Prostate gland (tissue), 2 donors: ENCODE measurements at regions not wholly inside any gene's neighbourhood (a gene's known extent, or its start where the extent isn't known, plus 50 kb on each side); places are given as distances from the start of the nearest gene placed in this dataset.

Experiments
- DNase-seq: peaks from one replicate; pipeline ENCODE4 v3.0.0-alpha.2; 2019; ENCODE audit warnings: low spot score
- H3K27ac ChIP-seq, 2 donors: fragments of 200-600 bp; sonication (generic); 2 replicates each; pipeline ENCODE4 v1.5.1; 2017 to 2019
- H3K27me3 ChIP-seq: fragments of 200-600 bp; sonication (generic); replicated peaks from 2 replicates; pipeline ENCODE4 v1.5.1; 2019; ENCODE audit not compliant: insufficient read depth
- H3K36me3 ChIP-seq, 2 donors: fragments of 200-600 bp; sonication (generic); 1 replicate in 1 of 2; 2 replicates in 1 of 2; pipeline versions ENCODE4 v1.5.1 to v1.8.1; 2017 to 2019
- H3K4me1 ChIP-seq: fragments of 200-600 bp; sonication (generic); replicated peaks from 2 replicates; pipeline ENCODE4 v1.5.1; 2019
- H3K4me3 ChIP-seq, 2 donors: fragments of 200-600 bp; sonication (generic); 2 replicates each; pipeline ENCODE4 v1.5.1; 2017 to 2019
- H3K9me3 ChIP-seq: fragments of 200-600 bp; sonication (generic); 2 replicates; pipeline ENCODE4 v1.5.1; 2017
- CTCF ChIP-seq, 4 experiments: fragments of 200-600 bp in 2 of 4; fragments of 450-650 bp in 2 of 4; sonication (generic) in 2 of 4; IDR thresholded peaks; 1 replicate in 3 of 4; 2 replicates in 1 of 4; pipeline ENCODE4 v1.5.1; 2016 to 2019; ENCODE audit warnings: antibody characterized with exemption in 4 of 4, mild to moderate bottlenecking in 2 of 4, moderate library complexity in 2 of 4
- POLR2A ChIP-seq: fragments of 450-650 bp; IDR thresholded peaks from one replicate; pipeline ENCODE4 v1.6.1; 2016; ENCODE audit warnings: antibody characterized with exemption, mild to moderate bottlenecking
- POLR2AphosphoS5 ChIP-seq: sonication (generic); formaldehyde crosslinking; IDR thresholded peaks from one replicate; pipeline ENCODE4 v1.6.1; 2017; ENCODE audit warnings: antibody characterized with exemption
- WGBS: methylation state at CpG from one replicate; pipeline ENCODE4 v1.1.5; 2018; 5-methylcytosine and 5-hydroxymethylcytosine counted together
- intact Hi-C: fragments of 100-400 bp; cut with DNase I; formaldehyde crosslinking; loops from one replicate; pipeline ENCODE4 v1.14.2; 2022

- intact Hi-C loops: no loop called here
- 75% methylated on average over 6 of the region's 6 CpGs for WGBS
- H3K36me3 ChIP-seq: no peaks in the 10 kb centered on the region
These were observed 107.5 kb upstream of the SERPINE2 start for GRCh38 chr2:224146356-224147160.

DNA sequence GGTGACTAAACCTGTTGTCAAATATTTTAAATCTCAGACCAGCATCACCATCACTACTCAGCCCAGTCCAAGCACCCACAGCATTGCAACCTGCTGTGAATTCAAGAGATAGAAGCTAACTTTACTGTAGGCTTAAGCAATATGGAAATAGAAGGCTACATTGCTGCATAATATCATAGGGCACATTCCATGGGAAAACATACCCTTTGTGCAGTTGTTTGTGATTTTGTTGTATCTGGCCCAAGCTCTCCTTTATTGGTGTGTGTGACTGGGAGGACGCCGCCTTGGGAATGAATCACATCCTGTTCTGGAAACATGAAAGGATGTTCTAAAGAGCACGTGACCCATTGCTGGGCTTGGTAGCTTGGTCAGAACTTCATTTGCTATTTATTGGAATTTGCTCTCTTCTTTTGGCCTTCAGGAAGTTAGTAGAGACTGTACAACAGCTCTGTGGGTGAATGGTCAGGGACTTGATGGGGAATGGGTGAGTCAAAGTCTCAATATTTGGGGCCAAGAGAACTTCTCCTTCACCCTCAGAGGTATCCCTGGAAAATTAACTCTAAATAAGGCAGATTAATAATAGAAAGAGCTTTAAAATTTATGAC is 106.8 kb upstream of the SERPINE2 start:
- no peak overlapping the region for H3K4me3 ChIP-seq
- 74% methylated on average over 3 of the region's 3 CpGs for WGBS
- no peaks in the 10 kb centered on the region for H3K36me3 ChIP-seq
- no peaks in the 10 kb centered on the region for H3K27me3 ChIP-seq
- H3K4me1 ChIP-seq: no peaks in the 10 kb centered on the region
- TF ChIP-seq POLR2A (no peak), POLR2AphosphoS5 (no peak), CTCF (IDR thresholded peaks at IDR 0.05) (no peak)
- DNase-seq: no peak
- H3K27ac ChIP-seq: no peak overlapping the region
- no peaks in the 10 kb centered on the region for H3K9me3 ChIP-seq
- intact Hi-C loops: no loop called here

More at GRCh38 chr2:224146356-224147160, 107.5 kb upstream of the SERPINE2 start:
- no peaks in the 10 kb centered on the region for H3K4me1 ChIP-seq
- TF ChIP-seq POLR2A (no peak), CTCF (IDR thresholded peaks at IDR 0.05) (no peak), POLR2AphosphoS5 (no peak)
- no peaks in the 10 kb centered on the region for H3K27me3 ChIP-seq
- no peaks in the 10 kb centered on the region for H3K9me3 ChIP-seq
- no peak overlapping the region for H3K27ac ChIP-seq
- H3K4me3 ChIP-seq: no peak overlapping the region
- no peak for DNase-seq

DNA sequence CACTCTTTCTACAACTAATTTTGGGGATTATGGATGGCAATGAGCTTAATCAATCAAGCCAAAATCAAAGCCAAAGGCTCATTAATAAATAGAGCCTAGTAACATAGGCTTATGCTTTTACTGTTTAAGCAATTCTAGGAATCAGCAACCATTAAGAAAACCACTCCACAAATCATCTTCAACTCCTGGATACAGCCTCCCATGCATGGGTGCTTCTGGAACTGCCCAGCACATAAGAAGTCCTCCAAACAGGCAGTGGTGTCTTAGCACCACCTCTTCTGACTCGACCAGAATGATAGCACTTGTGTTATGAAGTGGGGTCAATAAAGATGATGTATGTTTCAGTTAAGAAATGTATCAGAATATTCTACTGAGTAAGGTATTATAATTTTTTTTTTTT is 104.4 kb upstream of the SERPINE2 start:
- no peak for TF ChIP-seq POLR2A
- TF ChIP-seq POLR2AphosphoS5: no peak
- TF ChIP-seq CTCF (IDR thresholded peaks at IDR 0.05): no peak
- DNase-seq: no peak
- H3K36me3 ChIP-seq: no peaks in the 10 kb centered on the region
- 81% methylated on average over 1 of the region's 1 CpG for WGBS
- no peak overlapping the region for H3K27ac ChIP-seq
- intact Hi-C loops: no loop called here
- no peaks in the 10 kb centered on the region for H3K27me3 ChIP-seq
- H3K4me1 ChIP-seq: no peaks in the 10 kb centered on the region
- no peaks in the 10 kb centered on the region for H3K9me3 ChIP-seq
- no peak overlapping the region for H3K4me3 ChIP-seq

DNA sequence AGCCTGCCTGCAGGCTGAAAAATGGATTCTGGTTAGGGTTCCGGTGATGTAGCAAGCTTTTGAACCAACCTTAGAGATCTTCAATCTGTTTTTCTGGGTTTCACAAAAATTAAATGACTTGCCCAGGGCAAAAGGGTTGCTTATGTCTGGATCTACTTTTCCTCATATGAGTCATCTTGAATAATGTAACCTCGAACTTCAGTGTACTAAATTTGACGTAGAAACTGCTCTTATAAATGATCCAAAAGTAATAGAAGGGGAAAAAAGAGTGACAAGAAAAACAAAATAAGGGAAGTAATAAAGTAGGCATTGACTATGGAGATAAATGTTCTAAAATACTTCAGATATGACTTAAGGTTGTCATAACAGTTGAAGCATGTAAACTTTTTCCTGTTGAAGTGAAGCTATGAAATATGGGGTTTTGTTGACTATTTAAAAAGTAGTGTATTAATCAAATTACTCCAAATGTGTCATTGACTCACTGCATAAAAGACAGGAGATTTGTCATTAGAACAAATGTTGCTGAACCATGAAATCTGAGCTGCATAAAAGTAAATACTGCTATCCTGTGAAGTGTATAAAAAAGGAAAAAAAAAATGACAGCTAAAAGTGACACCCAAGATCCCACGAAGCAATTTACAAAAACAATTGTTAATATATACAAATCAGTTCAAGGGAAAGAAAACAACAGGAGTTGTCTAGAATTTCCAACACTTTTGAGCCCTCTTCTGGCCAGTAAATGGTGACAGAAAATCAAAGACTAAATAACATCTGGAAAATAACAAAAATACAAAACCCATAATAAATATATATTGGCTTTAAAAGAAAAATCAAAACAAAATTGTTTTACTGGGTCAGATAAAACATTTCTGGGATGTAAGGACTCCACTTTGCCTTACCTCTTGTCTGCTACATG is 103.6 kb upstream of the SERPINE2 start:
- WGBS: 47% methylated on average over 4 of the region's 4 CpGs
- no peak overlapping the region for H3K27ac ChIP-seq
- H3K4me3 ChIP-seq: no peak overlapping the region
- H3K9me3 ChIP-seq: no peaks in the 10 kb centered on the region
- no peaks in the 10 kb centered on the region for H3K36me3 ChIP-seq
- no peaks in the 10 kb centered on the region for H3K4me1 ChIP-seq
- H3K27me3 ChIP-seq: no peaks in the 10 kb centered on the region
- TF ChIP-seq POLR2AphosphoS5 (no peak), CTCF (IDR thresholded peaks at IDR 0.05) (no peak), POLR2A (no peak)
- DNase-seq: no peak
- intact Hi-C loops: no loop called here
